BE2C (cell line): ENCODE measurements at regions not wholly inside any gene's neighbourhood (a gene's known extent, or its start where the extent isn't known, plus 50 kb on each side); places are given as distances from the start of the nearest gene placed in this dataset.

Experiments used
- DNase-seq: peaks from one replicate; pipeline ENCODE4 v3.0.0-alpha.2; 2020
- H3K27me3 ChIP-seq: fragments of 250-450 bp; sonication (Bioruptor Pico); 2 replicates; pipeline ENCODE4 v1.5.1; 2020; ENCODE audit warnings: mild to moderate bottlenecking
- H3K36me3 ChIP-seq: fragments of 250-450 bp; sonication (Bioruptor Pico); 2 replicates; pipeline ENCODE4 v1.5.1; 2020; ENCODE audit warnings: mild to moderate bottlenecking
- H3K4me1 ChIP-seq: fragments of 250-450 bp; sonication (Bioruptor Pico); 2 replicates; pipeline ENCODE4 v1.5.1; 2020
- H3K4me3 ChIP-seq: 2 replicates; pipeline ENCODE4 v1.5.1; 2011; ENCODE audit warnings: low read depth, low read length
- H3K9me3 ChIP-seq: fragments of 250-450 bp; sonication (Bioruptor Pico); 2 replicates; pipeline ENCODE4 v1.5.1; 2020
- CTCF ChIP-seq: IDR thresholded peaks from 2 replicates; pipeline ENCODE4 v1.5.1; 2012; ENCODE audit warnings: mild to moderate bottlenecking, low read depth, low read length

DNA sequence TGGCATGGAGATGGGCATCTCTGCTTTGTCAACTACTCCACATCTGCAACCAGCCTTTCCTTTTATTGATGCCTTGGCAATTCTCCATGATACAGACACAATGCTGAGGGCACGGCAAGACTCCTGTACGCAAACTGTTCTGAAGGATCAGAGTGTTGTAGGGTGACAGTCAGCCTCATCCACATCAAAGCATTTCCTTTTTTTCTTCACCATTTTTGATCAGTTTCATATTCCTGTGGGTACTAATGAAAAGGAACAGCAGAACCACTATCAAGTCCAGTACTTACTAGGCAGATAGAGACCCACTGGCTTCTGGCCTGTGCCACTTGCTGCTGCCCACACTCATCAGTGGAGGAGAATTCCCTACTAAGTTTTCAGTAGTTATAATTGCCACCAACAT, 181.6 kb downstream of the PALM2AKAP2 start:
- no peak for TF ChIP-seq CTCF

GRCh38 chr9:109962215-109962614, 182.2 kb downstream of the PALM2AKAP2 start:
- Histone ChIP-seq H3K4me3 (no peak overlapping the region), H3K36me3 (no peaks in the 10 kb centered on the region), H3K9me3 (no peaks in the 10 kb centered on the region), H3K4me1 (no peaks in the 10 kb centered on the region), H3K27me3 (no peaks in the 10 kb centered on the region)
- no peak for TF ChIP-seq CTCF
- DNase-seq = no peak

More for the DNA sequence above, 181.6 kb downstream of the PALM2AKAP2 start:
- H3K27me3 ChIP-seq = no peaks in the 10 kb centered on the region
- H3K36me3 ChIP-seq = no peaks in the 10 kb centered on the region
- H3K4me3 ChIP-seq = no peak overlapping the region
- no peaks in the 10 kb centered on the region for H3K9me3 ChIP-seq
- no peaks in the 10 kb centered on the region for H3K4me1 ChIP-seq
- DNase-seq = no peak

DNA sequence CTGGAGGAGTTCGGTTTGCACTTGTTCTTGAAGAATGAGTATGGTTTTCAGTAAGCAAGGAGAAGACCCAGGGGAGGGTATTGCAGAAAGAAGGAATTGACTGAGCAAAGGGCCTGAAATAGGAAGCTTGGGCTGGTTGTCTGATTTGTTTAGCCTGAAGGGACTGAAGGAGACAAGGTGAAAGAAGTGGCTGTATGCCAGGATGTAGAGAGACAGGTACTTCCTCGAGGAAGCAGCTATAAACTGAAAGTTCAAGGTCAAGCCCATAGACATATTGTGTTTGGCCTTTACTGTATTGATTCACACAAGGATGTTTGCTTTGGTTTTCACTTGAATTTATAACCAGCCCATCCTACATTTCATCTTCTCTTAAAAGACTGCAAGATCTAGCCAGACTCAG, 183.1 kb downstream of the PALM2AKAP2 start:
- no peak for DNase-seq
- Histone ChIP-seq H3K4me3 (no peak overlapping the region), H3K36me3 (no peaks in the 10 kb centered on the region), H3K27me3 (no peaks in the 10 kb centered on the region), H3K9me3 (no peaks in the 10 kb centered on the region), H3K4me1 (no peaks in the 10 kb centered on the region)
- TF ChIP-seq CTCF = no peak

GRCh38 chr9:109966643-109967368, 186.8 kb downstream of the PALM2AKAP2 start:
- Histone ChIP-seq H3K9me3 (no peaks in the 10 kb centered on the region), H3K4me3 (no peak overlapping the region), H3K27me3 (no peaks in the 10 kb centered on the region), H3K36me3 (no peaks in the 10 kb centered on the region), H3K4me1 (no peaks in the 10 kb centered on the region)
- DNase-seq = no peak
- TF ChIP-seq CTCF = no peak

- Histone ChIP-seq H3K4me1 (no peaks in the 10 kb centered on the region), H3K4me3 (no peak overlapping the region), H3K36me3 (no peaks in the 10 kb centered on the region), H3K27me3 (no peaks in the 10 kb centered on the region), H3K9me3 (no peaks in the 10 kb centered on the region)
- DNase-seq = no peak
- TF ChIP-seq CTCF = no peak
Measured at GRCh38 chr9:109967651-109968642, 187.9 kb downstream of the PALM2AKAP2 start.

GRCh38 chr9:109969011-109969410, 189.0 kb downstream of the PALM2AKAP2 start:
- Histone ChIP-seq H3K36me3 (no peaks in the 10 kb centered on the region), H3K4me3 (no peak overlapping the region), H3K27me3 (no peaks in the 10 kb centered on the region), H3K4me1 (no peaks in the 10 kb centered on the region), H3K9me3 (no peaks in the 10 kb centered on the region)
- no peak for DNase-seq
- TF ChIP-seq CTCF = no peak
